ENCODE measurements at regions not wholly inside any gene's neighbourhood (a gene's known extent, or its start where the extent isn't known, plus 50 kb on each side); places are given as distances from the start of the nearest gene placed in this dataset.

- DNase-seq (ENCODE audit: low read depth), result no peak
These were observed 172.8 kb downstream of the LINC00237 start for GRCh38 chr20:20933142-20933958.

GRCh38 chr20:20932156-20932555, 174.0 kb downstream of the LINC00237 start:
- DNase-seq (ENCODE audit: low read depth), result no peak

- no peak for DNase-seq (ENCODE audit: low read depth)
These were observed 174.5 kb downstream of the LINC00237 start for GRCh38 chr20:20931632-20932031.

GRCh38 chr20:20931024-20931423, 175.1 kb downstream of the LINC00237 start:
- no peak for DNase-seq (ENCODE audit: low read depth)

- no peak for DNase-seq (ENCODE audit: low read depth)
These were observed 175.7 kb downstream of the LINC00237 start for GRCh38 chr20:20930500-20930899.

GRCh38 chr20:20929341-20929740, 176.8 kb downstream of the LINC00237 start:
- DNase-seq (ENCODE audit: low read depth), result no peak

GRCh38 chr20:20926222-20926905, 179.8 kb downstream of the LINC00237 start:
- DNase-seq (ENCODE audit: low read depth), result no peak

GRCh38 chr20:20920433-20920832, 185.7 kb downstream of the LINC00237 start:
- no peak for DNase-seq (ENCODE audit: low read depth)

GRCh38 chr20:20915844-20916243, 190.3 kb downstream of the LINC00237 start:
- no peak for DNase-seq (ENCODE audit: low read depth)

GRCh38 chr20:20904501-20904831, 192.0 kb upstream of the RALGAPA2 start:
- DNase-seq (ENCODE audit: low read depth), result no peak

GRCh38 chr20:20903773-20904500, 191.5 kb upstream of the RALGAPA2 start:
- DNase-seq (ENCODE audit: low read depth), result no peak

- DNase-seq (ENCODE audit: low read depth), result no peak
These were observed 185.5 kb upstream of the RALGAPA2 start for GRCh38 chr20:20897922-20898321.

- DNase-seq (ENCODE audit: low read depth), result no peak
These were observed 184.7 kb upstream of the RALGAPA2 start for GRCh38 chr20:20897145-20897544.

GRCh38 chr20:20896606-20897005, 184.2 kb upstream of the RALGAPA2 start:
- no peak for DNase-seq (ENCODE audit: low read depth)

- no peak for DNase-seq (ENCODE audit: low read depth)
These were observed 183.1 kb upstream of the RALGAPA2 start for GRCh38 chr20:20895537-20895936.

GRCh38 chr20:20894753-20895152, 182.3 kb upstream of the RALGAPA2 start:
- DNase-seq (ENCODE audit: low read depth), result no peak

GRCh38 chr20:20894280-20894679, 181.8 kb upstream of the RALGAPA2 start:
- DNase-seq (ENCODE audit: low read depth), result no peak

GRCh38 chr20:20892328-20892727, 179.9 kb upstream of the RALGAPA2 start:
- DNase-seq (ENCODE audit: low read depth), result no peak

- no peak for DNase-seq (ENCODE audit: low read depth)
These were observed 178.3 kb upstream of the RALGAPA2 start for GRCh38 chr20:20890751-20891150.

GRCh38 chr20:20888936-20889335, 176.5 kb upstream of the RALGAPA2 start:
- no peak for DNase-seq (ENCODE audit: low read depth)

GRCh38 chr20:20888266-20888656, 175.8 kb upstream of the RALGAPA2 start:
- no peak for DNase-seq (ENCODE audit: low read depth)

GRCh38 chr20:20887593-20888265, 175.3 kb upstream of the RALGAPA2 start:
- DNase-seq (ENCODE audit: low read depth), result no peak

Measured in GM04504 (cell line).